GM13976 (cell line): ENCODE measurements at regions not wholly inside any gene's neighbourhood (a gene's known extent, or its start where the extent isn't known, plus 50 kb on each side); places are given as distances from the start of the nearest gene placed in this dataset.

Experiments used
- DNase-seq: peaks from one replicate; pipeline ENCODE4 v3.0.0; 2012; ENCODE audit warnings: low spot score
- in situ Hi-C: fragments of 300-500 bp; cut with MboI; formaldehyde crosslinking; loops from one replicate; pipeline ENCODE4 v1.12.0; 2022; ENCODE audit warnings: low sequenced_read_pairs, mixed read lengths, inconsistent platforms; ENCODE audit not compliant: unreplicated experiment
- TF ChIP-seq, protein P1 (sequence below): IDR thresholded peaks from 2 replicates; pipeline ENCODE4 v1.5.1; 2012; ENCODE audit warnings: borderline replicate concordance, mild to moderate bottlenecking; ENCODE audit not compliant: insufficient read depth; ENCODE audit errors: extremely low read depth, missing control alignments, control extremely low read depth

- TF ChIP-seq, protein P1, sequence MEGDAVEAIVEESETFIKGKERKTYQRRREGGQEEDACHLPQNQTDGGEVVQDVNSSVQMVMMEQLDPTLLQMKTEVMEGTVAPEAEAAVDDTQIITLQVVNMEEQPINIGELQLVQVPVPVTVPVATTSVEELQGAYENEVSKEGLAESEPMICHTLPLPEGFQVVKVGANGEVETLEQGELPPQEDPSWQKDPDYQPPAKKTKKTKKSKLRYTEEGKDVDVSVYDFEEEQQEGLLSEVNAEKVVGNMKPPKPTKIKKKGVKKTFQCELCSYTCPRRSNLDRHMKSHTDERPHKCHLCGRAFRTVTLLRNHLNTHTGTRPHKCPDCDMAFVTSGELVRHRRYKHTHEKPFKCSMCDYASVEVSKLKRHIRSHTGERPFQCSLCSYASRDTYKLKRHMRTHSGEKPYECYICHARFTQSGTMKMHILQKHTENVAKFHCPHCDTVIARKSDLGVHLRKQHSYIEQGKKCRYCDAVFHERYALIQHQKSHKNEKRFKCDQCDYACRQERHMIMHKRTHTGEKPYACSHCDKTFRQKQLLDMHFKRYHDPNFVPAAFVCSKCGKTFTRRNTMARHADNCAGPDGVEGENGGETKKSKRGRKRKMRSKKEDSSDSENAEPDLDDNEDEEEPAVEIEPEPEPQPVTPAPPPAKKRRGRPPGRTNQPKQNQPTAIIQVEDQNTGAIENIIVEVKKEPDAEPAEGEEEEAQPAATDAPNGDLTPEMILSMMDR: no peak
- DNase-seq: no peak
- in situ Hi-C loops: no loop called here
Observed at GRCh38 chr2:200130762-200131166, 175.4 kb downstream of the MAIP1 start.

DNA sequence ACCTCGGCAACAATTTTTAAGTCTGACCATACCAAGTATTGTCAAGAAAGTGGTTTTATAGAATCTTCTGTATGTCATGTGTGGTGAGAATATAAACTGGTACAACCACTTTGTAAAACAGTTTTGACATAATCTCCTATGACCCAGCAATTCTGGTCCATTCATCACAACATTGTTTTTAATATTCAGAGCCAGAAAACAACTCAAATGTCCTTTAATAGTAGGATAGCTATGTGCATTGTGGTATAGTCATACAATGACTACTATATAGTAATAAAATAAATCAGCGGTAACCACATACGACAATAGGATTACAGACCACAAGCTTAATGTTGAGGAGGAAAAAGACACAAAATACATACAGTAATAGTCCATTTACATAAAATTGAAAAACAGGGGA, 175.2 kb upstream of the SPATS2L start:
- in situ Hi-C loops: no loop called here
- TF ChIP-seq, protein P1: no peak

DNA sequence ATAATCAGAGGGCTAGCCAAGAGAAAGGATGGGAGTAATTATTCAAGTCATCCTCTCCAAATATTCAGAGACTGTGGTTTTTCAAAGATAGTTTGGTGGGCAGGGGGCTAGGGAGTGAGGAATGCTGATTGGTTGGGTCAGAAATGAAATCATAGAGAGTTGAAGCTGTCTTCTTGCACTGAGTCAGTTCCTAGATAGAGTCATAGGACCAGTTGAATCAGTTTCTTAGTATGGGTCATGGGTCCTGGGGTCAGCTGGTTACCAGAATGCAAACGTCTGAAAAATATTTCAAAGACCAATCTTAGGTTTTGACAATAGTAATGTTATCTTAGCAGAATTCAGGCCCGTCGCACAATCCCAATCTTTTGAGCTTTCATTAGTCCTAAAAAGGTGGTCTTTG, 171.4 kb upstream of the SPATS2L start:
- TF ChIP-seq, protein P1: no peak
- in situ Hi-C loops: no loop called here
- no peak for DNase-seq

More for the DNA sequence above, 175.2 kb upstream of the SPATS2L start:
- no peak for DNase-seq

DNA sequence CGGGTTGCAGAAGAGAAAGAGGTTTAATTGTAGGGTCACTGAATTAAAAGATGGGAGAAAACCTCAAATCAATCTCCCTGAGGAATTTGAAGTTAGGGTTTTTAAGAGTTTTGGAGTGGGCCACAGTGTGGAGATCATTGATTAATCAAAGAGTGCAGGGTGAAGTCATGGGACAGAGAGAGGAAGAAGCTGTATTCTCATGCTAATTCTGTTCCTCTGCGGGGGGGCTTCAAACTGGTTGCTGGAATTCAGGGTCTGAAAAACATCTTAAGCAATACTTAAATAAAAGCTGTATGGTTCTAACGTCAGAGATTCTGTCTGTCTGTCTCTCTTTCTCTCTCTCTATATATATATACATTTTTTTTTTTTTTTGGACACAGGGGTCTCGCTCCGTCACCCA, 169.8 kb upstream of the SPATS2L start:
- in situ Hi-C loops: no loop called here
- TF ChIP-seq, protein P1: no peak

DNA sequence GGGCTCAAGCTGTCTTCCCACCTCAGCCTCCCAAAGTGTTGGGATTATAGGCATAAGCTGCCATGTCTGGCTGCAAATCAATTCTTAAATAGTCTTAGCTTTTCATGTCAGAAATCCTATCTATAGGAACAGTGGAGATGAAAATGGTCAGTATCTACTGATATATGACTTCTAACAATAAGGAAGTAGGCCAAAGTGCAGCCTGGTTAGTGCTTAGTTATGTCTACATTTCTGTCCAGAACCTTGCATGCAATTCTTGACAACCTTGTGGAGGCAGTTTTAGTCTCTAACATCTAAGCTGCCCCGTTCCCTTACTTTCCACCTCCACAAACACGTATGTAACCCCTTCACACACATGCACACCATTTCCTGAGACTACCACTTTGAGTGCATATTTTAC, 169.2 kb upstream of the SPATS2L start:
- no peak for DNase-seq
- in situ Hi-C loops: no loop called here
- TF ChIP-seq, protein P1: no peak

More for the DNA sequence above, 169.8 kb upstream of the SPATS2L start:
- no peak for DNase-seq

- in situ Hi-C loops: no loop called here
- TF ChIP-seq, protein P1: no peak
Observed at GRCh38 chr2:200137691-200138090, 168.8 kb upstream of the SPATS2L start.

More at GRCh38 chr2:200137691-200138090, 168.8 kb upstream of the SPATS2L start:
- no peak for DNase-seq
